Ovary (tissue), 7 donors: ENCODE measurements at regions not wholly inside any gene's neighbourhood (a gene's known extent, or its start where the extent isn't known, plus 50 kb on each side); places are given as distances from the start of the nearest gene placed in this dataset.

Experiments used
- DNase-seq, 5 donors: peaks; one replicate each; pipeline ENCODE4 v3.0.0-alpha.2; 2019 to 2020
- H3K27ac ChIP-seq, 2 donors: fragments of 200-600 bp; one replicate each; pipeline versions ENCODE4 v1.5.1 to v1.8.0; 2019 to 2022
- H3K27me3 ChIP-seq: fragments of 200-600 bp; one replicate; pipeline ENCODE4 v1.8.0; 2022
- H3K36me3 ChIP-seq: fragments of 200-600 bp; sonication (generic); one replicate; pipeline ENCODE4 v1.5.1; 2019
- H3K4me1 ChIP-seq: one replicate; pipeline ENCODE4 v1.8.1; 2013; ENCODE audit warnings: mild to moderate bottlenecking, moderate library complexity; ENCODE audit not compliant: insufficient read depth
- H3K4me3 ChIP-seq: fragments of 200-600 bp; sonication (generic); one replicate; pipeline ENCODE4 v1.5.1; 2017
- H3K9me3 ChIP-seq, 2 donors: fragments of 200-600 bp in 1 of 2; sonication (generic) in 1 of 2; one replicate each; pipeline versions ENCODE4 v1.5.1 to v1.8.1; 2013 to 2019; ENCODE audit warnings: mild to moderate bottlenecking in 1 of 2, moderate library complexity in 1 of 2
- EP300 ChIP-seq: sonication (generic); formaldehyde crosslinking; IDR thresholded peaks from one replicate; pipeline ENCODE4 v1.6.1; 2017; ENCODE audit warnings: antibody characterized with exemption
- POLR2A ChIP-seq: fragments of 450-650 bp; IDR thresholded peaks from one replicate; pipeline ENCODE4 v1.6.1; 2017; ENCODE audit warnings: antibody characterized with exemption, mild to moderate bottlenecking, moderate library complexity
- WGBS, 3 donors: extraction: QIAGEN DNeasy Blood & Tissue Kit in 1 of 3; methylation state at CpG; one replicate each; pipeline versions ENCODE4 v1.1.5 to v1.1.7; 2013 to 2017; 5-methylcytosine and 5-hydroxymethylcytosine counted together
- intact Hi-C, 4 donors: fragments of 100-400 bp; cut with DNase I; formaldehyde crosslinking; loops; one replicate each; pipeline versions ENCODE4 v1.11.0 to v1.15.1; 2022 to 2023
- TF ChIP-seq, protein P1 (sequence below), 3 donors: fragments of 450-650 bp in 2 of 3; fragments of 200-600 bp in 1 of 3; IDR thresholded peaks; one replicate each; pipeline versions ENCODE4 v1.5.1 to v1.8.0; 2016 to 2022; ENCODE audit warnings: antibody characterized with exemption in 3 of 3, mild to moderate bottlenecking in 1 of 3
- donor health status: DM: no; HTN: no; CAD: no; lungs with moderate emphysema.
- donor health status: DM: no; HTN: no; CAD: no.
- donor health status: Bipolar disorder and iron deficiency.
- donor health status: DM: no; HTN: no; CAD: no.
- donor health status: DM: yes; HTN: yes; CAD: no.

GRCh38 chrX:13120017-13120416 lies 75.6 kb upstream of the FAM9C start:
- intact Hi-C loops = loop anchor here in 1 of 4 donors (10.0 kb wide), 1 partner anchor 145 kb away; the partner anchor contains the start of gene TMSB4X
- H3K36me3 ChIP-seq = no peaks in the 10 kb centered on the region
- H3K27me3 ChIP-seq = no peaks in the 10 kb centered on the region
- WGBS, 3 donors = 32 to 41% (median 40%) methylated on average over 7 of the region's 7 CpGs
- H3K9me3 ChIP-seq = no peaks in the 10 kb centered on the region
- TF ChIP-seq POLR2A (no peak), EP300 (no peak)
- TF ChIP-seq, protein P1, sequence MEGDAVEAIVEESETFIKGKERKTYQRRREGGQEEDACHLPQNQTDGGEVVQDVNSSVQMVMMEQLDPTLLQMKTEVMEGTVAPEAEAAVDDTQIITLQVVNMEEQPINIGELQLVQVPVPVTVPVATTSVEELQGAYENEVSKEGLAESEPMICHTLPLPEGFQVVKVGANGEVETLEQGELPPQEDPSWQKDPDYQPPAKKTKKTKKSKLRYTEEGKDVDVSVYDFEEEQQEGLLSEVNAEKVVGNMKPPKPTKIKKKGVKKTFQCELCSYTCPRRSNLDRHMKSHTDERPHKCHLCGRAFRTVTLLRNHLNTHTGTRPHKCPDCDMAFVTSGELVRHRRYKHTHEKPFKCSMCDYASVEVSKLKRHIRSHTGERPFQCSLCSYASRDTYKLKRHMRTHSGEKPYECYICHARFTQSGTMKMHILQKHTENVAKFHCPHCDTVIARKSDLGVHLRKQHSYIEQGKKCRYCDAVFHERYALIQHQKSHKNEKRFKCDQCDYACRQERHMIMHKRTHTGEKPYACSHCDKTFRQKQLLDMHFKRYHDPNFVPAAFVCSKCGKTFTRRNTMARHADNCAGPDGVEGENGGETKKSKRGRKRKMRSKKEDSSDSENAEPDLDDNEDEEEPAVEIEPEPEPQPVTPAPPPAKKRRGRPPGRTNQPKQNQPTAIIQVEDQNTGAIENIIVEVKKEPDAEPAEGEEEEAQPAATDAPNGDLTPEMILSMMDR (IDR thresholded peaks at IDR 0.05) = no peak
- DNase-seq = peak; percentile 53 to 65 (median 59)
- H3K4me1 ChIP-seq = peaks cover 3% of the 10 kb centered on the region
- H3K27ac ChIP-seq = peak overlapping the region in 1 of 2 donors; percentile 76
- H3K4me3 ChIP-seq = no peak overlapping the region

GRCh38 chrX:13119386-13119785 lies 75.0 kb upstream of the FAM9C start:
- no peak for TF ChIP-seq EP300
- no peak for TF ChIP-seq POLR2A
- TF ChIP-seq, protein P1 (IDR thresholded peaks at IDR 0.05) = no peak
- peaks cover 1% of the 10 kb centered on the region for H3K4me1 ChIP-seq
- no peak overlapping the region for H3K4me3 ChIP-seq
- no peaks in the 10 kb centered on the region for H3K27me3 ChIP-seq
- intact Hi-C loops = no loop called here
- H3K36me3 ChIP-seq = no peaks in the 10 kb centered on the region
- 40 to 52% (median 45%) methylated on average over 3 of the region's 3 CpGs for WGBS, 3 donors
- no peaks in the 10 kb centered on the region for H3K9me3 ChIP-seq
- peak overlapping the region in 1 of 2 donors; percentile 76 for H3K27ac ChIP-seq
- no peak for DNase-seq

DNA sequence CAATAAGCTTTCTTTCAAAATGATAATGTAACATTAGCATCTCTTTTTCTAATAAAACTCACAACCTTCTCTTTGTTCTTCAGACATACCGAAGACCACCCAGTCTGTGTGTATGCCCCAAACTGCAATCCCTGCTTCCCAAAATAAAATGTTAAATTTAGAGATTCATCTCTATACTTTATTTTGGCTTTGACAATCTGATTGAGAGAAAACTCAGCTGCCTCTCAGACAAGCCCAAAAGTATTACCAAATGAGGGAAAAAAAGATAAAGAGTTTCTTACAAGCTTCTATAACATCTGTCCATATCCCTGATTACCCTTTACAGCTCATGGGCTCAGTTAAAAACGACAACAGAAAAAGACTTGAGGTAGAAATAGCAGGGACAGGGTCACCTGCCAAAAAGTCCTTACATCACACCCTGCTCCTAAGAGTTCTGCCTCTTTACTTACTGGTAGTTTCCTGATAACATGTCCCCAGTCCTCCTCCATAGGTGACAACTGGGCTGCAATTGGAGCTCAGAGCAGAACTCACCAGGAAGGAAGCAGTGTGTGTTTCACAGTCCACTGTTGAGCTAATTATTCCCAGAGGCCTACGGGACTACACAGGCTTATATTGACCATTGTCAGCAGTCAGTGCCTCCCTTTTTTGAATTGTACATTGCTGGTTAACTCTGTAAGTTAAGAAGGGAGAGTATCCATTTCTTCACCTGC lies 70.9 kb upstream of the FAM9C start:
- Histone ChIP-seq H3K27me3 (no peaks in the 10 kb centered on the region), H3K4me3 (no peak overlapping the region), H3K36me3 (no peaks in the 10 kb centered on the region), H3K4me1 (no peaks in the 10 kb centered on the region), H3K27ac (no peak overlapping the region), H3K9me3 (no peaks in the 10 kb centered on the region)
- no peak for DNase-seq
- TF ChIP-seq, protein P1 (IDR thresholded peaks at IDR 0.05) = no peak
- no peak for TF ChIP-seq EP300
- TF ChIP-seq POLR2A = no peak
- 46 to 62% (median 61%) methylated on average over 3 of the region's 3 CpGs for WGBS, 3 donors
- intact Hi-C loops = no loop called here

DNA sequence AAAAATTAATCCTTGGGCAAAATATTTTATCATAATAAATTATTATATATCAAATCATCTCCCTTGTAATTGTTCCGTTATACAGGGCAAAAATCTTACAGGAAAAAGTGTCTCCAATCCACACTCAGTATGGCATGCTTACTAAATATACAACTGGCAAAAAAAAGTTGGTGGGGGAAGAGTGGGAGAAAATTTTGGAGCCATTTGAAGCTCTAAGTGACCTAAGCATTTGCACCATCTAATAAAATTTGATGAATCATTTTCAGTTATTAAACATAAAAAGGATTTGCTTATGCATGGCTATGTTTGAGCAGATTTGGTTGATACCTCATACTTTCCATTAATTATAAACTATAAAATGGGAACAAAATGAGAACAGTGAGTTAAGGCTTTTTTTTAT lies 68.1 kb upstream of the FAM9C start:
- Histone ChIP-seq H3K27me3 (no peaks in the 10 kb centered on the region), H3K36me3 (no peaks in the 10 kb centered on the region), H3K4me1 (peaks cover 1% of the 10 kb centered on the region), H3K4me3 (no peak overlapping the region), H3K27ac (no peak overlapping the region), H3K9me3 (no peaks in the 10 kb centered on the region)
- intact Hi-C loops = no loop called here
- DNase-seq = no peak
- no peak for TF ChIP-seq EP300
- TF ChIP-seq POLR2A = no peak
- 78 to 89% (median 89%) methylated on average over 1 of the region's 1 CpG for WGBS, 3 donors
